ENCODE measurements at regions not wholly inside any gene's neighbourhood (a gene's known extent, or its start where the extent isn't known, plus 50 kb on each side); places are given as distances from the start of the nearest gene placed in this dataset.

- intact Hi-C loops (cut with micrococcal nuclease): no loop called here
Observed at GRCh38 chr12:106010741-106011140, 128.0 kb downstream of the NUAK1 start.

More at GRCh38 chr12:106010741-106011140, 128.0 kb downstream of the NUAK1 start:
- Mint-ChIP-seq H3K4me1 (no peaks in the 10 kb centered on the region), H3K27me3 (ENCODE audit: low read depth in 2 of 2) (peaks cover 16 to 20% of the 10 kb centered on the region in 2 donors), H3K36me3 (no peaks in the 10 kb centered on the region), H3K4me3 (no peak overlapping the region), H3K27ac (no peak overlapping the region), H3K9me3 (no peaks in the 10 kb centered on the region)
- ATAC-seq (no peak), DNase-seq (no peak)
- H3K27me3 ChIP-seq (ENCODE audit: control insufficient read depth, insufficient read depth, low read length): no peaks in the 10 kb centered on the region
- TF ChIP-seq, protein P1, sequence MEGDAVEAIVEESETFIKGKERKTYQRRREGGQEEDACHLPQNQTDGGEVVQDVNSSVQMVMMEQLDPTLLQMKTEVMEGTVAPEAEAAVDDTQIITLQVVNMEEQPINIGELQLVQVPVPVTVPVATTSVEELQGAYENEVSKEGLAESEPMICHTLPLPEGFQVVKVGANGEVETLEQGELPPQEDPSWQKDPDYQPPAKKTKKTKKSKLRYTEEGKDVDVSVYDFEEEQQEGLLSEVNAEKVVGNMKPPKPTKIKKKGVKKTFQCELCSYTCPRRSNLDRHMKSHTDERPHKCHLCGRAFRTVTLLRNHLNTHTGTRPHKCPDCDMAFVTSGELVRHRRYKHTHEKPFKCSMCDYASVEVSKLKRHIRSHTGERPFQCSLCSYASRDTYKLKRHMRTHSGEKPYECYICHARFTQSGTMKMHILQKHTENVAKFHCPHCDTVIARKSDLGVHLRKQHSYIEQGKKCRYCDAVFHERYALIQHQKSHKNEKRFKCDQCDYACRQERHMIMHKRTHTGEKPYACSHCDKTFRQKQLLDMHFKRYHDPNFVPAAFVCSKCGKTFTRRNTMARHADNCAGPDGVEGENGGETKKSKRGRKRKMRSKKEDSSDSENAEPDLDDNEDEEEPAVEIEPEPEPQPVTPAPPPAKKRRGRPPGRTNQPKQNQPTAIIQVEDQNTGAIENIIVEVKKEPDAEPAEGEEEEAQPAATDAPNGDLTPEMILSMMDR (IDR thresholded peaks at IDR 0.05): no peak
- no peak overlapping the region for H3K27ac ChIP-seq (ENCODE audit: low read length)
- no peaks in the 10 kb centered on the region for H3K9me3 ChIP-seq (ENCODE audit: control insufficient read depth, insufficient read depth, low read length)
- no peaks in the 10 kb centered on the region for H3K36me3 ChIP-seq (ENCODE audit: control insufficient read depth, insufficient read depth, low read length)
- H3K4me3 ChIP-seq (ENCODE audit: low read length): no peak overlapping the region
- H3K4me1 ChIP-seq (ENCODE audit: control insufficient read depth, insufficient read depth, low read length): no peaks in the 10 kb centered on the region

Data from natural killer cell (primary cell).